NOMO-1 treated with dmso at 0.1 percent for 144 hours (cell line): ENCODE measurements at regions not wholly inside any gene's neighbourhood (a gene's known extent, or its start where the extent isn't known, plus 50 kb on each side); places are given as distances from the start of the nearest gene placed in this dataset.
A peak's percentile ranks its signal among the peaks of the same experiment; 100 is the strongest.

Experiments
- DNase-seq: peaks from one replicate; lab custom pipeline; 2025; ENCODE audit not compliant: unreplicated experiment; lab: John Stamatoyannopoulos, UW

DNA sequence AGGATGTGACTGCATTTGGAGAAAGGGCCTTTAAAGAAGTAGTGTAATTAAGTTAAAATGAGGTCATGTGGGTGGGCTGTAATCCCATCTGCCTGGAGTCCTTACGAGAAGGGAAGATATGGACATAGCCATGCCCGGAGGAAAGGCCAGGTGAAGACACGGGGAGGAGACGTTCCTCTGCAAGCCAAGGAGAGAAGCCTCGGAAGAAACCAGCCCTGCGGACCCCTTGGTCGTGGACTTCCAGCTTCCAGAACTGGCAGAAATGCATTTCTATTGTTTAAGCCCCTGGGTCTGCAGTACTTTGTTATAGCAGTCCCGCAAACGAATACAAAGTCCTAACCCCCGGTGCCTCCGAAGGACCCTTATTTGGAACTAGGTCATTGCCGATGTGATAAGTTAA, 87.6 kb upstream of the TAF1B start:
- DNase-seq: no peak

DNA sequence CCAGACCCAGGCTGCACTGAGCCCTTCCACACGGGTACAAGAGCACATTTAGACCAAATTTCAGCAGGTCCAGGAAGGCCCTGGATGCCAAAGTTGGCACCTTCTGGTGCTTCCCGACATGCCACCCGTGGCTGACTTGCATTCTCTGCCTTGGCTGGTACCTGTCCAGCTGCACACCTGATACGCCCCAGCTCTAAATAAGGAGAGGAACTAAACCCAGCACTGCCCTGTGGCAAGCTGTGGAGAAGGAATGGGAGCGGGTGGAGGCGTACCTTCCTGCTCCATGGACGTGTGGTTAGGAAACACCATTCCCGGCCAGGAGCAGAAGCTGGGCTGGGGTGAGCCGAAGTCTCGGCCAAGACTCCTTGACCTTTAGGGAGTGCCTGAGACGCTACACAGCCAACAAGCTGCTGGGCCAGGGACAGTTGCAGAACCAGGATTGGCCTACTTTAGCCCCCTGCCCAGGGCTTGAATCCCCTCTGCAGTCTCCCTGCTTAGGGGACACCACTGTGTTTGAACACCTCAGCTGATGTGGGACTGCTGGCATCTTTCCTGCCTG, 86.5 kb upstream of the TAF1B start:
- no peak for DNase-seq

DNA sequence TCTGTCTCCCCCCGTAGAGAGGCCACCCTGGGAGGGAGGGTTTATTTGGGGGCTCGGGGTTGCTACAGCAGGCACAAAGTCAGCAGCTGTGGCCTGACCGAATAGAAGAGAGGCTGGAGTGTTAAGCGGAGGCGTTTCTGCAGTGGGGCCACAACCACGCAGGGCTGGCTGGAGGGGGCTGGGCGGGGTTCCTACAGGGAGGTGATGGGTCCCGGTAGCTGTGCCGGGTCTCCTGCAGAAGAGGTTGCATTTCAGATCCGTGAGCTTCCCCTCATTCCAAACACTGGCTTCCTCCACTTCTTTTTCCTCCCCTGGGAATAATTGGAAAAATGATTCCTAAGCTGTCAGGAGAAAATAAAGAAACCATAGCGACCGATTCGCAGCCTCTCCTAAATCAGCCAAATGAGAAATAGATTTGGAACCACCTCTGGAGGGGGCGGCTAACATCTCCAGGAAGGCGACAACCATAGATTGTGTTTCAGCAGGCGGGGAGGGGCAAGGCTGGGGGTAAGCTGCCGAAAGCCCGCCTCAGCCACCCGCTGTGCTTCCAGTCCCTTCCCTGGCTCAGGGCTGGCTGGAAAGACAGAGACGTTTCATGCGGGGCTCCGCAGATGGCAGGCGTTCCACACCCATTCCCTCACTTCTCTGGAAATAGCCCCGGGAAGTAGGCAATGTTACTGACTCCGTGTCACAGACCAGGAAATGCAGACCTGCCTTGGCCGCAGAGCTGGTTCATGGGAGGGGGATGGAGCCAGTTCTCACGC, 85.6 kb upstream of the TAF1B start:
- DNase-seq: no peak

DNA sequence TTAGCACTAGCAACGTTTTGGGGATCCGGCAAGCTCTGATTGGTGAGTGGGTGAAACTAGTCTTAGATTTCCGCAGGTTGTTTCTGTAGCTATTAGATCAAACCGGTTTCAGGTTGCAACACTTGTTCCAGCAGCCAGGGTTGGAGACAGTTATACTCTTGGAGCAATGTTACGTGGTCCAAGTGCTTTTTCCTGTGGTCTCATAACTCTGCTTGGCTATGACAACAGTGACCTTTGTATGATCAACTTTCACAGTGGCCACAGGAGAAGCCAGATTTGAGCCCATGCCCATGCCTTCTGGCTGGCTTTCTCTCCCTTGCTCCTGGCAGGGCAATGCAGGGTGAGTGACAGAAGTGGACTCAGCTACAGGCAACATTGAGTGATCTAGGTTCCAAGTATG, 84.5 kb upstream of the TAF1B start:
- no peak for DNase-seq

DNA sequence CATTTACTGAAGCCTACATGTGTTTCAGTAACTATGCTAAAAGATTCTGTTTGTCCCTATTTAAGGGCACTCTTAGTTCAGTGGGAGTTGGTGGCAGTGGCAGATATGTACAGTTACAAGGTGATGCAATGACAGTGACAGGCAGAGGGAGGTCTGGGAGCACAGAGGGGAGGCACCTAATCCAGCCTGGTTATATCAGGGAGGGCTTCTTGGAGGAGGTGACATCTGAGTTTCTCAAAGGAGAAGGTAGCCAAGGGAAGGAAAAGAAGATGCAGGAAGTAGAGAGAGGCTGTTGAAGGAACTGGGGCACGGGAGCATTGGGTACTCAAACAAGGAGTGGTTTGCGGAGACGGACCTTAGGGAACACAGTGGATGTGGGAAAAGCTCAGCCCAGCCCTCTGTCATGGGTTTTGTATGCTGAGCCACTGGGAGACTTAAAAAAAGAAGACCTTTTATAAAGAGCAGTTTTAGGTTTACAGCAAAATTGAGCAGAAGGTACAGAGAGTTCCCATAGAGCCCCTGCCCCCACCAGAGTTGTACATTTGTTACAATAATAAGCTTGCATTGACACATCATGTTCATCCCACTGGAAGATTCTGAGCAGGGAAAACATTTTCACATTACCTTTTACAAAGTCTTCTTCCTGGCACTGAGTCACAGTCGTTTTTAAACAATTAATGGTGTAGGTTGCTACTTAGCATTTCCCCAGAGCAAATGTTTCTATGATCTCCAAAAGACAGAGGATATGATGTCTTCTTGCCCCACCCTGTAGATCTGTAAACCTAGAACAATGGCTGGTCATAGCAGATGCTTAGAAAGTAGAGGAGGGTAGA, 83.0 kb upstream of the TAF1B start:
- DNase-seq: no peak

DNA sequence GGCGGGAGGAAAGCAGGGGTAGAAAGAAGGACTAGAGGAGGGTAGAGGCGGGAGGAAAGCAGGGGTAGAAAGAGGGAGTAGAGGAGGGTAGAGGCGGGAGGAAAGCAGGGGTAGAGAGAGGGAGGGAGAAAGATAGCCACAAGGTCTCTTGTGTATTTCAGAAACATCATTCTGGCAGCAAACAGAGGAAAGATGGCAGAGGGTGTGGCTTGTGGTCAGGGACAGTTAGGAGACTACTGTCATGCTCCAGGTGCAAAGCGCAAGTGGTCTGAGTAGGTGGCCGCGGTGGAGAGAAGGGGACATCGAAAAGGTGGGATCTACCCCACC, 82.4 kb upstream of the TAF1B start:
- DNase-seq: no peak

DNA sequence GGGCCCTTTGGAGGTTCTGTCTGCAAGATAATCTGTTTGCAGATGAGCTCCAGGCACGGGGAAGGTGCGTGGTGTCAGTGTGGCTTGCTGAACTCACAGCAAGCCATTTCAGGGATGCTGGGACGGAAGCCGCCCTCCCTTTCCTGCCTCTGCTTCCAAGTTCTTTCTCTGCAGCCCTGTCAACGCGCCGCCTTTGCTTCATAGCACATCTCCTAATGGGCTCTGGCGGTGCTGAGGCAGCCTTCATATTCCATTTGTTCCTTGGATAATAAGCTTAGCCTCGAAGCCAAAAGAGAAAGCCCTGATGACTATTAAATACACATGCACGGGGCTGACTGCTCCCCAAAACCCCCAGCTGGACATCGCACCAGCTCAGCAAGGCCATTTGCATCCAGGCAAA, 81.7 kb upstream of the TAF1B start:
- DNase-seq: no peak

DNA sequence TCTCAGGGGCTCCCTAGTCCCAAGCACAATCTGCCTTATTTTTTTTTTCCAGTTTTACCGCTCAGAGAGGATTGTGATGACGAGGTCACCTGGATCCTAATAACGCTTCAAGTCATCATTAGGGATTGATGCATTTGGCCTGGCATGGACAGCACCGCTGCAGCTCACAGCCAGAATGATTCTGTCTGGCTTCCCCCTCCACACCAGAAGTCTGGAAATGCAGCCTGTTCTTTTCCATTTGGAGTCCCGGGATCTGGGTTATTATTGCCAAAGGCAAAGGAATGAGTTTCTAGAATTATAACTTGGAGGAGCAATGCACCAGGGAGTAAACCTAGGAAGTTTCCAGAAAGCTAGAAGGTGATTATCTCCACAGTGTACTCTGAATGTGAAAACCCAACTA, 81.1 kb upstream of the TAF1B start:
- no peak for DNase-seq

DNA sequence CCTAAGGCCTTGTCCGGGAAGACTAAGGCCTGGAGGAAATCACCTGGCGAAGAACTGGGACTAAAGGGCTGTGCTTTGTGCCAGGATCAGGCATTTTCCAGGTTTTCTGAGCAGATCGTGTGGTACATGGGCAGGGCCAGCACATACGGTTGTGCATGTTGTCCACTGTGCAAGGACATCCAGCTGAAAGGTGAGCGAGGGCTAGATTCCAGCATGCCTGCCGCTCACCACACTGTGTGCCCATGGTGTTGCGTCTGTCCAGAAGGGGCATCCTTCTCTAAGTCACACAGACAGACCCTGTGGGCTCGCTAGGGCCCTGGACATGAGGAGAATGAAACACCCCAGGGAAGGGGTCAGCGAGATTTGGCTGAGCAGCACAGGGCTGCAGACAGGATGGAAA, 80.3 kb upstream of the TAF1B start:
- DNase-seq: no peak

DNA sequence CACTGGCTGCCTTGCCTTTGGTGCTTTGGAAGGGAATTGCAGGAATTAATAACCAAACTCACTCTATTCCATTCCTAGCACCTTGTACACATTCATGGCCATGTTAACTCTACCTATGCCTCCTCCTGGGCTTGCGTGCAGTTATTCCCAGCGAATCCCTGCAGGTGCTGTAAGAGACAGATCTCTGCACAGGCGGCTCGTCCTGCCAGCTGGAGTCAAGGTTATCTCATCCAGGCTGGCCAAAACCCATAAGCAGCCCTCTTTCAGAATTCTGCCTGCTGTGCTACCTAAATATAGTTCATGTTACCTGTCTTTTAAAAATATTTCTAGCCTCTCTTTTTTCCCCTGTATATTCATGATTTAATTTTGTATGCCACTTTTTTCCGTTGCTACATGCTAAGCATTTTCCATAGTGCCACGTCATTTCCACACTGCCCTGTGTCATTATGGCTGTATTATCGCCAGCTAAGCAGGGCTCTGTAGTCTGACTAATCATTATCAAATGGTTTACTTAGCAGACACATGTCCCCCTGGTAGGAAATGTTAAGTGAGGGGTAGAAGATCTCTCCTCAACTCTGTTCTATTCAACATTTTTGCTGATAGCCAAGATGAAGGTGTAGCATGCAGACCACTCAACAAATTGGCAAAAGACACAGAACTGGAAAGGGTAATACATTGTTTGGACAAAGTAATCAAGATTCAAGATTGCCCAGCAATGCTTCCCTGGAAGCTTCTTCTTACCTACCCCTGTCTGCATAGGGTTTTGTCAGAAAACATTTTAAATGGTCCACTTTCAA, 79.7 kb upstream of the TAF1B start:
- no peak for DNase-seq

DNA sequence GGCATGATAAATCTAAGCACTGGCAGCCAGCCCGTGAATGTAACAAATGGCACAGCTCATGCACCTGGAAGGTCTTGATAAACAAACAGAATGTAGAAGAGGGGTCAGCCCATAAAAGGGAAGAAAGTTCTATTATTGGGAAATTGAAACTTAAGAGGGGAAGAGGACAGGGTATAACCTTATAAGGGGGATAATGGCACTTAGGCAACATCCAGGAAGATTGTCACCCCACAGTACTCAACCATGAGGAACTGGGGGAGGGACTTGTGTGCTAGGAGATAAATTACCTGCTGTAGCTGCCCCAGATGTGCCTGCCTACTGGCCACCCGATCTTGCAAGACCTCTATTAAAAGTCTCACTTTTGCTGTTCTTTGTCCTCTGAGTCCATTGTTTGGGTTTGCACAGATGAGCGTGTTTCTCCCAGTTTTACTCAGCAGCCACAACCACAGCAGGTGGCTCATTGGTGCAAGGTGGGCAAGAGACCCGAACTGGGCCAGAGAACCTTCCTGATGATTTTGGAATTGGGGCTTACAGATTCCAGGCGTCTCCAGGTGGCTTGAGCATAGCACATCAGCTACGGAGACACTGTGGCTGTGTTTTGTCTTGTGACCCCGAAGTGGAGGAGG, 79.0 kb upstream of the TAF1B start:
- DNase-seq: peak; percentile 72

DNA sequence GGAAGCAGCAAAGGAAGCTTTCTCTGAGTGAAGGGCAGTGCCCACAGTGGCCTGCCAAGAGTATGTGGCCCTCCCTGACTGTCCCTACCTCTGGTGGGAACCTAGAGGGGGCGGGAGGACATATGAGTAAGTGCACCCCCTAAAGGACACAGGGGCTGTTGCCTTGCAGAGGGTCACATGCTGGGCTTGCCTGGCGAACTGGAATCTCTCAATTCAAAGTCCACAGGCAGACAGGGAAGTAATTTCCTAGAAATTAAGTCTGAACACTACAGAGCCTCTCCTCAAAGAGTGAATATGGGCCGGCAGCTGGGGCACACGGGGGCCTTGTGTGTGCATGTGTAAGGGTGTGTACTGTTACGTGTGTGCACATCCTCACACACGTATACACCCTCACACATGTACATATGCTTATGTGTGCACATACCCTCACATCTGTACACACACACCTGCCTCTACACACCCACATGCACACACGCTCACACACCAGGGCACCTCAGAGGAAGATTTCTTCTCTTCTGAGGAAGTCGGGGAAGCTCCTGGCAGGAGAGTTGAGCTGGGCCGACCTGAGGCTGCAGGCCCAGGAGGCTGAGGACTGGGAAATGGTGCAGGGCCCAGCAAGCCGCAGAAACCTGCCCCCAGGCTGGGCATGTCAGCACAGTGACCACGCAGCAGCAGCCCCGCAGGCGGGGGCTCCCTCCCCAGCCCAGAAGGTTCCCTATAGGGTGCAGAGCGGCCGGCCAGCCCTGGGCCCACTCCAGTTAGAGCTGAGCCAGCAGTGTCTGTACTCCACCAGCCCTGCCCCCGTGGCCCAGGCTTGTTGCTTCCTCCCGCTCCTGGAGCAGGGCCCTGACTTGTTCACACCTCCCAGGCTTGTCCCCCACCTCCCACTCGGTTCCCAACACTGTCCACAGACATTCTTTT, 77.4 kb upstream of the TAF1B start:
- DNase-seq: no peak

DNA sequence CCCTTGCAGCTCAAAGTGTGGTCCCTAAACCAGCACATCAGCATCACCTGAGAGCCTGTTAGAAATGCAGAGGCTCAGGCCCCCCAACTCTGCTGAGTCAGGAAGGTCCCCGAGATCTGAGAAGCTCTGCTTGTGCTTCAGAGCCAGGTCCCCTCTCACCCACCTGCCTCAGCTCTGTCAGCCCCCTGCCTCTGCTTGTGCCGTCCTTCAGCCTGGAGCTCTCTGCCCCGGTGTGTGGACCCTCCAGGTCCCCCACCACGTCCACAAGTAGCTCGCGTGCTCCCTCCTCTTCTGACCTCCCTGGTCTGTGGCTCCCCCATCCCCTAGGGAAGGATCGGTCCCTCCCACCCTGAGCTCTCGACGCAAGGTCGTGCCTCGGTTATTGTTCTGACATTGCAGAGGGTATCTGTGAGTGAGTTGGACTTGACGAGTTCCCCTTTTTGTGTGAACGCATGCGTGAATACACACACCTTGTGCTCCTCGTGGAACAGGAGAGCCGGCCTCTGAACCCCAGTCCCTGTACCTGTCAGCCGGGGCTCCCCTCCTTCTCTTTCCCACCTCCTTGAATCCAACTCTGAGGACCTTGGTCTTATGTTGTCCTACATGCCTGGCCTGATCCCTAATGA, 75.5 kb upstream of the TAF1B start:
- no peak for DNase-seq

DNA sequence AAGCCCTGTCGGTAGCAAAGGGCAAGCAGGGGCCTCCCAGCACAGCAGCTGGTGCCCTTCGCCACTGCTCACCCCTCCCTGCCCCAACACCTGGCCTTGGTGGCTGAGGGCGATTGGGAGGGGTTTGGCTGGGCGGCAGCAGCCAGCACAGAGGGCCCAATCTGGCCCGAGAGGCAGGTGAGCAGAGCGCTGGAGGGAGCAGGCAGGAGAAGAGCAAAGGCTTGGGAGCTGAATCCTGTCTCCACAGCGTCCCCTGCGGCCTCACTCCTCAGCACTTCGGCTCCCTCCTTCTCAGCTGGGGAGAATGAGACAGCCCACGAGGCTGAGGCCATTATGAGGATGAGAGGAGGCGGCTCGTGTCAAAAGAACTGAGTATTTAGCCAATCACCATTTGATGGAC, 74.9 kb upstream of the TAF1B start:
- DNase-seq: no peak

DNA sequence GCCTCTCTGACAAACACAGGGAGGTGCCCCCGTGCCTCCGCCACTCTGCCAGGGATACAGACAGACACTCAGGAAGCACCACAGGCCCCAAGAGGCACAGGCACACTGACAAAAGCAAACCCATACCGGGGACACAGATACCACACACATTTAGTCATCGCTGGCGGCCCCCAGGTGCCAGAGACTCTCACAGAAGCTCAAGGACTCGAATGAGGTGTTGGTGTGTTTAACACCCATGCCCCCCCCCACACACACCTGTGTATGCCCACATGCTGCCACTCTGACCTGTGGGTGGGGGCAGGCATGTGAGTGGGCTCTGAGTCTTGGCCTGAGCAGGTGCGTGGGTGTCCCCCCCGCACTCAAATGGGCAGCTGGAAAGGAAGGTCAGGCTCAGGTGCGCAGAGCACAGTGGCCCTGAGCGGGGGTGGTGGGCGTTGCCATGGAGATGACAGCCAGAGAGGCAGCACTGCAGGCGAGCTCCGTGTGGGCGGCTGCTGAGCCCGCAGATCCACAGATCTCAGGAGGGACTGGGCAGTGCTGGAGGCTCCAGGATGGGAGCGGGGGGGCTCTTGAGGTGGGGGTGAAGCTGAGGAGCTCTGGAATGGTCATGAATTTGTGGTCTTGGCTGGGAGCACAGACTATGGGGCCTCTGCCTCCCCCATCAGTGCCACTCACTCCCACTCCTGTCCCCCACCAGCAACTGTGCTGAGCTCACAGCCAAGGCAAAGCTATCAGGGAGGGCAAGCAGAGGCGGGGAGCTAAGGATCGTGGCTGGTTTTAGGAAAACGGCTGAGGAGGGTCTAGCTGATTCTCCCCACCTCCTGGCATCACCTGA, 73.9 kb upstream of the TAF1B start:
- no peak for DNase-seq

DNA sequence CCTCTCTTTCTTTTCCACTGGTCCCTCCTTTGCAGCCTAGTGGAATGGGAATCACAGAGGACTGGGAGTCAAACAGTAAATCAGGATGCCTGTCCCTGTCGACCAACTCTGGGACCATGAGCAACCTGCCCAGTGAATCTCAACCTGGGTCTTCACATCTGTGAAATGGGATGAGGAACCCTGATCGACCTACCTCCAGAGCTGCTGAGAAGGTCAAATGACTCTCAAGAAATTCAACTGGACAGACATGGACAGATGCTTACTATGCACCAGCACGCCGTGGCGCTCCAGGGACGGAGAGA, 73.3 kb upstream of the TAF1B start:
- DNase-seq: no peak

DNA sequence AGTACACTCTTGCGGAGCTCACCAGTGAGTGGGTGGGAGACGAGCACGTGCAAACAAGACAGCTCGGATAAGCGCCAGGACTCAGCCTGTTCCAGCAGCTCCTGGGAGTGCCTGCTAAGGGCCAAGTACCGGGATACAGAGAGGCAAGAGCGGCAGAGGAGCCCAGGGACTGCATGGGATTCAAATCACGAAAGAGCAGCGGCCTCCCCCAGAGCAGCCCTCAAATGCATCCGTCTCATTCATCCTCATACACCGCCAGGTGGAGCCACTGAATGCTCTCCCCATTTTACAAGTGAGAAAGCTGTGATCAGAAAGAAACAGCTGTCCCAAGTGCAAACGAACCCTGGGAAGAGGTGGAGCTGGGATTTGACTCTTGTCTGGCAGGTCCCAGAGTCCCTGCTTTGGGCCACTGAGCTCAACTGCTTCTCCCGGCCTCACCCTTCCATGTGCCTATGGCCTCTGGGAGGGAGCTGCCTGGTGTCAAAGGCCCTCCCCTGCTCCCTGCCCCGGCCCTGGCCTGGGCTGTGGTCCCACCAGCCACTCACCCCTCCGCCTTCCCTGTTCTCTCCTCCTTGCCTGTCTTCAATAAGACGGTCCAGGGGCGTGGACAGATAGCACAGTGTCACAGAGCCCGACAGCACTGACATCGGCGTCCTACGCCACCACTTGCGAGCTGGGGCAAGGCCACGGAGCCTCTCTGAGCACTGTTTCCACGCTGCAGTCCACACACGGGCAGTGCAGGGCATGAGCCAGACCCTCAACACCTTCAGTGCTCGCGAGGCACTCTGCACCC, 72.8 kb upstream of the TAF1B start:
- no peak for DNase-seq

DNA sequence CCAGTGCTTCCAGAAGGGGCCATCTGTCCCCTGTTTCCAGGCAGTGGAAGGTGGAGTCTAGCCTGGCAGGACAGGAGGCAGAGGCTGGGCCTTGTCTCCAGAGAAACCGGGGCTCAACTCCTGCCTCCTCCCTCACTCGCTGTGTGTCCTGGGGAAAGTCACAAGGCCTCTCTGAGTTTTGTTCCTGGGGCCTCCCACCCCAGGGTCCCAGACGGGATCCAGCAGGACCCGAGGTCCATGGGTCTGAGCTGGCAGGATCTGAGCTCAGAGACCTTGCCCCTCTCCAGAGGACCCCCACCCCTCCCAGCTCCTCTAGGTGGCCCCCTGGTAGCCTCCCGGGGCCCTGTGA, 72.2 kb upstream of the TAF1B start:
- DNase-seq: no peak
